C4-2B (cell line): ENCODE measurements at regions not wholly inside any gene's neighbourhood (a gene's known extent, or its start where the extent isn't known, plus 50 kb on each side); places are given as distances from the start of the nearest gene placed in this dataset.

Experiments
- CTCF ChIP-seq: fragments of 450-650 bp; conservative IDR thresholded peaks from 2 replicates; pipeline ENCODE4 v1.5.1; 2017; ENCODE audit warnings: mild to moderate bottlenecking
- ZFX ChIP-seq: fragments of 450-650 bp; IDR thresholded peaks from 2 replicates; pipeline ENCODE4 v1.6.1; 2017

- TF ChIP-seq CTCF (no peak), ZFX (no peak)
These were observed 78.1 kb downstream of the INHBA start for GRCh38 chr7:41624818-41625217.
